Thyroid gland (tissue), 4 donors: ENCODE measurements at regions not wholly inside any gene's neighbourhood (a gene's known extent, or its start where the extent isn't known, plus 50 kb on each side); places are given as distances from the start of the nearest gene placed in this dataset.
A peak's percentile ranks its signal among the peaks of the same experiment; 100 is the strongest.

Source experiments
- DNase-seq, 2 donors: peaks; one replicate each; pipeline ENCODE4 v3.0.0-alpha.2; 2019
- H3K27ac ChIP-seq, 3 donors: fragments of 200-600 bp; sonication (generic); 1 replicate in 2 of 3; 2 replicates in 1 of 3; pipeline ENCODE4 v1.5.1; 2016 to 2019; ENCODE audit warnings: mild to moderate bottlenecking in 1 of 3, moderate library complexity in 1 of 3
- H3K27me3 ChIP-seq: fragments of 200-600 bp; sonication (generic); one replicate; pipeline ENCODE4 v1.5.1; 2019
- H3K36me3 ChIP-seq, 2 donors: fragments of 200-600 bp; sonication (generic); one replicate each; pipeline ENCODE4 v1.5.1; 2016 to 2019
- H3K4me1 ChIP-seq, 2 donors: fragments of 200-600 bp; sonication (generic); one replicate each; pipeline ENCODE4 v1.5.1; 2017 to 2019
- H3K4me3 ChIP-seq, 3 donors: fragments of 200-600 bp; sonication (generic); replicated peaks in 1 of 3; 1 replicate in 2 of 3; 2 replicates in 1 of 3; pipeline ENCODE4 v1.5.1; 2016; ENCODE audit warnings: mild to moderate bottlenecking in 1 of 3
- H3K9me3 ChIP-seq: fragments of 200-600 bp; sonication (generic); one replicate; pipeline ENCODE4 v1.5.1; 2017
- POLR2A ChIP-seq, 2 donors: fragments of 450-650 bp; IDR thresholded peaks; one replicate each; pipeline ENCODE4 v1.6.1; 2017; ENCODE audit warnings: antibody characterized with exemption in 2 of 2, mild to moderate bottlenecking in 2 of 2, moderate library complexity in 1 of 2
- WGBS, 2 donors: methylation state at CpG; one replicate each; pipeline ENCODE4 v1.1.5; 2017; 5-methylcytosine and 5-hydroxymethylcytosine counted together
- intact Hi-C: fragments of 100-400 bp; cut with DNase I; formaldehyde crosslinking; loops from one replicate; pipeline ENCODE4 v1.15.1; 2023
- TF ChIP-seq, protein P1 (sequence below), 6 experiments: fragments of 200-600 bp in 3 of 6; fragments of 450-650 bp in 3 of 6; sonication (generic) in 3 of 6; IDR thresholded peaks; one replicate each; pipeline ENCODE4 v1.5.1; 2016 to 2019; ENCODE audit warnings: antibody characterized with exemption in 6 of 6, mild to moderate bottlenecking in 2 of 6, inconsistent platforms in 1 of 6, moderate library complexity in 1 of 6

DNA sequence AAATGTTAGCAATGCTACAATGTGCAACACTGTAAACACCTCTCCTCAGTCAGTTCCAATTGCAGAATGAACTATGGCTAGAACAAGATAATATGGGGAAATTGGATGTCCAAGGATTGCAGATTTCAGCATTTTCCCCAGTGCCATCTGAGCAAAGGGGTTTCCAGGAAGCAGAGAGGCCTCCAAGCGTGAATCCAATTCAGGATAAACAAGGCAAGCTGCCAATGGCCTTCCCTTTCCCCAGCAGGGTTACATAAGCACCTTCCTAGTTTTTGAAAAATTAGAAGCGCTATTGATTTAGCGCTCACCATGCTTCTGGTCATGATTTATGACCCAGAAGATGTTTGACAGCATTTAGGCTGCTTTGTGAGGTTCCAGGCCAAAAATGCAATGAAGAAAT, 223.0 kb upstream of the GATB start:
- DNase-seq, result peak; percentile 20 to 30
- intact Hi-C loops, result no loop called here
- no peak overlapping the region for H3K27ac ChIP-seq
- TF ChIP-seq, protein P1, sequence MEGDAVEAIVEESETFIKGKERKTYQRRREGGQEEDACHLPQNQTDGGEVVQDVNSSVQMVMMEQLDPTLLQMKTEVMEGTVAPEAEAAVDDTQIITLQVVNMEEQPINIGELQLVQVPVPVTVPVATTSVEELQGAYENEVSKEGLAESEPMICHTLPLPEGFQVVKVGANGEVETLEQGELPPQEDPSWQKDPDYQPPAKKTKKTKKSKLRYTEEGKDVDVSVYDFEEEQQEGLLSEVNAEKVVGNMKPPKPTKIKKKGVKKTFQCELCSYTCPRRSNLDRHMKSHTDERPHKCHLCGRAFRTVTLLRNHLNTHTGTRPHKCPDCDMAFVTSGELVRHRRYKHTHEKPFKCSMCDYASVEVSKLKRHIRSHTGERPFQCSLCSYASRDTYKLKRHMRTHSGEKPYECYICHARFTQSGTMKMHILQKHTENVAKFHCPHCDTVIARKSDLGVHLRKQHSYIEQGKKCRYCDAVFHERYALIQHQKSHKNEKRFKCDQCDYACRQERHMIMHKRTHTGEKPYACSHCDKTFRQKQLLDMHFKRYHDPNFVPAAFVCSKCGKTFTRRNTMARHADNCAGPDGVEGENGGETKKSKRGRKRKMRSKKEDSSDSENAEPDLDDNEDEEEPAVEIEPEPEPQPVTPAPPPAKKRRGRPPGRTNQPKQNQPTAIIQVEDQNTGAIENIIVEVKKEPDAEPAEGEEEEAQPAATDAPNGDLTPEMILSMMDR (IDR thresholded peaks at IDR 0.05), result no peak
- TF ChIP-seq POLR2A (IDR thresholded peaks at IDR 0.05), result no peak
- 50 to 53% methylated on average over 3 of the region's 3 CpGs for WGBS, 2 donors
- no peaks in the 10 kb centered on the region for H3K36me3 ChIP-seq
- no peak overlapping the region for H3K4me3 ChIP-seq
- H3K27me3 ChIP-seq, result no peaks in the 10 kb centered on the region
- no peaks in the 10 kb centered on the region for H3K9me3 ChIP-seq
- H3K4me1 ChIP-seq, result no peaks in the 10 kb centered on the region

DNA sequence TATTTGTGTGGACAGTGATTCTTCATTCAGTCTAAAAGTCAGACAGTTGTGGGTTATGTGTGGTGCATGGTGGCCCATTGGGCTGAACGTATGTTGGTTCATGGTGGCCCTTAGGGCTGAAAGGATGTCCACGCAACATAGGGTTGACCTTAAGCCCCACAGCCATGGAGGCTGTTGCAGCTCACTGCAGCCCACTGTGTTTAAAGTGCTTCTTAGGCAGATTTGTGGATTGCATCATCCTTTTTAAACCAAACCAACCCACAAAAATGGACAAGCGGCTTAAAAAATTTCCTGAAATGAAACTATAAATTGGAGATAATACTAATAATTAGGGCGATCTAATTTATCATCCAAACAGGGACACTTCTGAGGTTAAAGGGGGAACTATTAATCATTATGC, 219.0 kb upstream of the GATB start:
- TF ChIP-seq, protein P1 (IDR thresholded peaks at IDR 0.05), result no peak
- no peak for TF ChIP-seq POLR2A (IDR thresholded peaks at IDR 0.05)
- Histone ChIP-seq H3K9me3 (no peaks in the 10 kb centered on the region), H3K4me1 (no peaks in the 10 kb centered on the region), H3K36me3 (no peaks in the 10 kb centered on the region), H3K27ac (no peak overlapping the region), H3K4me3 (no peak overlapping the region), H3K27me3 (no peaks in the 10 kb centered on the region)
- WGBS, 2 donors, result 90 to 96% methylated on average over 4 of the region's 4 CpGs
- intact Hi-C loops, result no loop called here
- no peak for DNase-seq

DNA sequence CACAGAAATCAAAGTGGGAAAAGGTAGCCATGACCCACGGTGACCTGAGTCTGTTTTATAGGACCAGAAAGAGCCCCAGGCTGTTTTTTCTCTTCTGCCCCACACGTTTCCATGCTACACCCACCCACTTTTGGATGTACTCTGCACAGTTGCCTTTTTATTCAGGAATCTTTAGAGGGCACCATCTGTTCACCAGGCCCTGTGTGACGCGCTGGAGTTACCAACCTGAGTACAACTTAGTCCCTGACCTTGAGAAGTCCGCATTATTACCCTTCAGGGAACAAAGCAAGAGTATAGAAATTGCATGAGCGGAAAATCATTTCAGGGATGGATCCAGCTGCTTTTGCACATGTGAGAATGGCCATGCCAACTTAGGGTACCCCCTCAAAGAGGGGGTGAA, 207.8 kb upstream of the GATB start:
- intact Hi-C loops, result no loop called here

DNA sequence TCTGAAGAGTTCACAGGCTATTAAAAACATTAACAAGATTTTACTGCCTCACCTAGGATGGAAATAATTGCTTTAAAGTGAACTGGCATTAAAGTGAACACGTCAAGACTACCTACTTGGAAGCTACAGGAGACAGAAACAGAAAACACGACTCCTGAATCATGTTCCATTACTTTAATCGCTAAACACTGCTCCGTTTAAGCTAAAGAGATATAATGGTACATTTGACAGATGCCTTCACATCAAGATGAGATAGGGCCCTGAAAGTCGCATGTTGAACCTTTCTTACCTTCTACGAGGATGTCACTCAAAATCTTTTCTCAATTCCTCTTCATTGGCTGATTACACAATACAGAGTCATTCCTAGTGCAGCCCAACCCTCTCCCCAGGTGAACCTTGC, 206.3 kb upstream of the GATB start:
- no peak overlapping the region for H3K4me3 ChIP-seq
- intact Hi-C loops, result no loop called here
- DNase-seq, result no peak
- TF ChIP-seq, protein P1 (IDR thresholded peaks at IDR 0.05), result no peak
- TF ChIP-seq POLR2A (IDR thresholded peaks at IDR 0.05), result no peak
- no peak overlapping the region for H3K27ac ChIP-seq
- H3K4me1 ChIP-seq, result no peaks in the 10 kb centered on the region
- WGBS, 2 donors, result 90 to 92% methylated on average over 6 of the region's 6 CpGs
- no peaks in the 10 kb centered on the region for H3K27me3 ChIP-seq
- H3K9me3 ChIP-seq, result no peaks in the 10 kb centered on the region
- H3K36me3 ChIP-seq, result no peaks in the 10 kb centered on the region

More for the DNA sequence above, 207.8 kb upstream of the GATB start:
- no peaks in the 10 kb centered on the region for H3K27me3 ChIP-seq
- H3K27ac ChIP-seq, result no peak overlapping the region
- no peaks in the 10 kb centered on the region for H3K36me3 ChIP-seq
- no peak for TF ChIP-seq POLR2A (IDR thresholded peaks at IDR 0.05)
- TF ChIP-seq, protein P1 (IDR thresholded peaks at IDR 0.05), result no peak
- 83 to 84% methylated on average over 6 of the region's 6 CpGs for WGBS, 2 donors
- H3K4me3 ChIP-seq, result no peak overlapping the region
- no peaks in the 10 kb centered on the region for H3K9me3 ChIP-seq
- DNase-seq, result no peak
- no peaks in the 10 kb centered on the region for H3K4me1 ChIP-seq

DNA sequence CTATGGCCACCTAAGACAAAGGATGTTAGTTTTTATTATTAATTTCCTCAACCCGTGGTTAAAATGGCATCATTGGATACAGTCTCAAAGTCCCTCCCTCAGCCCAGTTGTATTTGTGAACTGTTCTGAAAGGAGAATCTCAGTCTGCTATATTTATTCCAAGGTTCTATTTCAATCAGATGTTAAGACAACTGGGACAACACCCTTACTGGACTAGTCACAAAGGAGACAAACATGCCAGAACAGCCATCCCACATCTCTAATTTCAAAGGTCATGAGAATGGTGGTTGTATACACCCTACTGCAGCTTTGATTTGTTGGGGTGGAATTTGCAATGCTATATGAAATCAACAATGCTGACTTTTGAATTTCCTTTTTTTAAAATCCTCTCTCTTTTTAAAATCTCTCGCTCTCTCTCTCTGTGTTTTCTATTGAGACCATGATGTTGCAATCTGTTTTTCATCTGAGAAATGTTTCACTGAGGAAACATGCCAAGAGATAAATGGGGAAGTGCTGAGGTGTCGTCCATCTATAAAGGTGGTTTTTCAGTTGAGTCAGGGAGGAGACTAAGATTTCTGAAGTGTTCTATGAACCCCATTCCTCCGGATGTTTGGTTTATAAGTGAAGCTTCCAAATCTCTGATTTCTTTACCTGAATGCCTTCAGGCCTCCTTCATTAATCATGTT, 201.5 kb upstream of the GATB start:
- intact Hi-C loops, result no loop called here
- H3K4me3 ChIP-seq, result no peak overlapping the region
- TF ChIP-seq, protein P1 (IDR thresholded peaks at IDR 0.05), result no peak
- no peak for TF ChIP-seq POLR2A (IDR thresholded peaks at IDR 0.05)
- H3K27me3 ChIP-seq, result no peaks in the 10 kb centered on the region
- no peak overlapping the region for H3K27ac ChIP-seq
- H3K9me3 ChIP-seq, result no peaks in the 10 kb centered on the region
- 80 to 81% methylated on average over 4 of the region's 4 CpGs for WGBS, 2 donors
- no peaks in the 10 kb centered on the region for H3K36me3 ChIP-seq
- no peaks in the 10 kb centered on the region for H3K4me1 ChIP-seq
- no peak for DNase-seq
